ENCODE measurements at regions not wholly inside any gene's neighbourhood (a gene's known extent, or its start where the extent isn't known, plus 50 kb on each side); places are given as distances from the start of the nearest gene placed in this dataset.

GRCh38 chr13:42495751-42496150 is 78.2 kb upstream of the TNFSF11 start:
- TF ChIP-seq CTCF (conservative IDR thresholded peaks at IDR 0.05; ENCODE audit: low read length): no peak
- no peak for TF ChIP-seq EZH2phosphoT487 (IDR thresholded peaks at IDR 0.05; ENCODE audit: borderline replicate concordance)

Data from Loucy (cell line).